CD4-positive, CD25-positive, alpha-beta regulatory T cell (primary cell): ENCODE measurements at regions not wholly inside any gene's neighbourhood (a gene's known extent, or its start where the extent isn't known, plus 50 kb on each side); places are given as distances from the start of the nearest gene placed in this dataset.

Experiments used
- ATAC-seq, 2 donors: fragments of 150-1000 bp; cut with Tn5 transposase; one replicate each; pipeline ENCODE4 v1.10.0; 2021; ENCODE audit warnings: low read depth in 2 of 2, moderate number of reproducible peaks in 2 of 2, moderate library complexity in 1 of 2
- DNase-seq, 3 donors: peaks; one replicate each; pipeline versions ENCODE4 v3.0.0 to v3.0.0-alpha.2; 2012 to 2022; ENCODE audit warnings: mixed read lengths in 1 of 3
- H3K27ac ChIP-seq: one replicate; pipeline ENCODE4 v1.7.0; 2013; ENCODE audit warnings: mild to moderate bottlenecking, low read length; ENCODE audit not compliant: insufficient read depth, poor library complexity, severe bottlenecking
- H3K27me3 ChIP-seq: one replicate; pipeline ENCODE4 v1.7.0; 2013; ENCODE audit warnings: low read length; ENCODE audit not compliant: control insufficient read depth, insufficient read depth
- H3K36me3 ChIP-seq: one replicate; pipeline ENCODE4 v1.7.0; 2013; ENCODE audit warnings: mild to moderate bottlenecking, low read length, moderate library complexity; ENCODE audit not compliant: control insufficient read depth, insufficient read depth
- H3K4me1 ChIP-seq: 2 replicates; pipeline ENCODE4 v1.7.0; 2013; ENCODE audit warnings: mild to moderate bottlenecking, low read length; ENCODE audit not compliant: insufficient read depth, control insufficient read depth, poor library complexity, severe bottlenecking
- H3K4me3 ChIP-seq: one replicate; pipeline ENCODE4 v1.7.0; 2013; ENCODE audit warnings: low read depth, mild to moderate bottlenecking, low read length, moderate library complexity
- H3K9me3 ChIP-seq, 2 experiments: 1 replicate in 1 of 2; 2 replicates in 1 of 2; pipeline ENCODE4 v1.7.0; 2013; ENCODE audit warnings: low read length in 2 of 2, mild to moderate bottlenecking in 1 of 2, moderate library complexity in 1 of 2; ENCODE audit not compliant: control insufficient read depth in 2 of 2
- H3K27ac Mint-ChIP-seq, 3 donors: one replicate each; pipeline ENCODE4 v1.8.0; 2020 to 2022; ENCODE audit warnings: mild to moderate bottlenecking in 3 of 3, mixed read lengths in 3 of 3, moderate library complexity in 2 of 3
- H3K27me3 Mint-ChIP-seq: one replicate; pipeline ENCODE4 v1.8.0; 2022; ENCODE audit warnings: mild to moderate bottlenecking, mixed read lengths
- H3K36me3 Mint-ChIP-seq: one replicate; pipeline ENCODE4 v1.8.0; 2020; ENCODE audit warnings: mixed read lengths
- H3K4me1 Mint-ChIP-seq, 4 donors: one replicate each; pipeline ENCODE4 v1.8.0; 2020 to 2022; ENCODE audit warnings: mixed read lengths in 4 of 4, mild to moderate bottlenecking in 1 of 4
- H3K4me3 Mint-ChIP-seq, 4 donors: one replicate each; pipeline ENCODE4 v1.8.0; 2020 to 2022; ENCODE audit warnings: mild to moderate bottlenecking in 4 of 4, mixed read lengths in 4 of 4, moderate library complexity in 3 of 4
- H3K9me3 Mint-ChIP-seq, 7 donors: one replicate each; pipeline ENCODE4 v1.8.0; 2020 to 2022; ENCODE audit warnings: mixed read lengths in 7 of 7, mild to moderate bottlenecking in 3 of 7, moderate library complexity in 2 of 7

GRCh38 chr4:183830438-183830985, 74.6 kb upstream of the STOX2 start:
- Mint-ChIP-seq H3K4me3 (no peak overlapping the region), H3K27me3 (no peaks in the 10 kb centered on the region), H3K4me1 (peaks cover 0 to 20% (median 10%) of the 10 kb centered on the region in 4 donors), H3K36me3 (no peaks in the 10 kb centered on the region), H3K9me3 (no peaks in the 10 kb centered on the region), H3K27ac (no peak overlapping the region)
- DNase-seq: no peak
- H3K27me3 ChIP-seq: no peaks in the 10 kb centered on the region
- H3K4me1 ChIP-seq: no peaks in the 10 kb centered on the region
- no peak for ATAC-seq
- H3K27ac ChIP-seq: no peak overlapping the region
- no peaks in the 10 kb centered on the region for H3K36me3 ChIP-seq
- no peaks in the 10 kb centered on the region for H3K9me3 ChIP-seq
- no peak overlapping the region for H3K4me3 ChIP-seq

- no peaks in the 10 kb centered on the region for H3K36me3 Mint-ChIP-seq
- no peak overlapping the region for H3K27ac Mint-ChIP-seq
- no peak overlapping the region for H3K4me3 Mint-ChIP-seq
- Histone ChIP-seq H3K4me1 (no peaks in the 10 kb centered on the region), H3K4me3 (no peak overlapping the region), H3K36me3 (no peaks in the 10 kb centered on the region), H3K27me3 (no peaks in the 10 kb centered on the region), H3K27ac (no peak overlapping the region), H3K9me3 (no peaks in the 10 kb centered on the region)
- H3K4me1 Mint-ChIP-seq: peaks cover 0 to 20% (median 10%) of the 10 kb centered on the region in 4 donors
- ATAC-seq (no peak), DNase-seq (no peak)
- no peaks in the 10 kb centered on the region for H3K9me3 Mint-ChIP-seq
- H3K27me3 Mint-ChIP-seq: no peaks in the 10 kb centered on the region
These were observed 74.1 kb upstream of the STOX2 start for GRCh38 chr4:183831026-183831446.

GRCh38 chr4:183831683-183832082, 73.4 kb upstream of the STOX2 start:
- H3K9me3 Mint-ChIP-seq: no peaks in the 10 kb centered on the region
- no peak overlapping the region for H3K27ac Mint-ChIP-seq
- no peaks in the 10 kb centered on the region for H3K36me3 Mint-ChIP-seq
- Histone ChIP-seq H3K27ac (no peak overlapping the region), H3K4me1 (no peaks in the 10 kb centered on the region), H3K9me3 (no peaks in the 10 kb centered on the region), H3K27me3 (no peaks in the 10 kb centered on the region), H3K36me3 (no peaks in the 10 kb centered on the region), H3K4me3 (no peak overlapping the region)
- DNase-seq (no peak), ATAC-seq (no peak)
- H3K4me3 Mint-ChIP-seq: no peak overlapping the region
- no peaks in the 10 kb centered on the region for H3K27me3 Mint-ChIP-seq
- H3K4me1 Mint-ChIP-seq: peaks cover 0 to 20% (median 10%) of the 10 kb centered on the region in 4 donors

- Mint-ChIP-seq H3K4me3 (no peak overlapping the region), H3K27me3 (no peaks in the 10 kb centered on the region), H3K4me1 (peaks cover 0 to 17% (median 9%) of the 10 kb centered on the region in 4 donors), H3K9me3 (no peaks in the 10 kb centered on the region), H3K36me3 (no peaks in the 10 kb centered on the region), H3K27ac (no peak overlapping the region)
- DNase-seq (no peak), ATAC-seq (no peak)
- Histone ChIP-seq H3K4me3 (no peak overlapping the region), H3K27me3 (no peaks in the 10 kb centered on the region), H3K27ac (no peak overlapping the region), H3K36me3 (no peaks in the 10 kb centered on the region), H3K4me1 (no peaks in the 10 kb centered on the region), H3K9me3 (no peaks in the 10 kb centered on the region)
These were observed 72.2 kb upstream of the STOX2 start for GRCh38 chr4:183832776-183833450.

GRCh38 chr4:183834252-183834651, 70.9 kb upstream of the STOX2 start:
- no peak overlapping the region for H3K4me3 Mint-ChIP-seq
- H3K4me3 ChIP-seq: no peak overlapping the region
- peaks cover 6% of the 10 kb centered on the region for H3K27me3 Mint-ChIP-seq
- DNase-seq (no peak), ATAC-seq (no peak)
- no peaks in the 10 kb centered on the region for H3K36me3 ChIP-seq
- no peak overlapping the region for H3K27ac Mint-ChIP-seq
- no peaks in the 10 kb centered on the region for H3K27me3 ChIP-seq
- no peaks in the 10 kb centered on the region for H3K4me1 ChIP-seq
- H3K9me3 Mint-ChIP-seq: no peaks in the 10 kb centered on the region
- no peak overlapping the region for H3K27ac ChIP-seq
- H3K4me1 Mint-ChIP-seq: peaks cover 0 to 8% (median 2%) of the 10 kb centered on the region in 4 donors
- H3K9me3 ChIP-seq: no peaks in the 10 kb centered on the region
- no peaks in the 10 kb centered on the region for H3K36me3 Mint-ChIP-seq

- DNase-seq (no peak), ATAC-seq (no peak)
- Mint-ChIP-seq H3K36me3 (no peaks in the 10 kb centered on the region), H3K9me3 (no peaks in the 10 kb centered on the region), H3K4me1 (no peaks in the 10 kb centered on the region), H3K27ac (no peak overlapping the region), H3K4me3 (no peak overlapping the region), H3K27me3 (peaks cover 18% of the 10 kb centered on the region)
- H3K9me3 ChIP-seq: no peaks in the 10 kb centered on the region
- no peaks in the 10 kb centered on the region for H3K4me1 ChIP-seq
- no peak overlapping the region for H3K27ac ChIP-seq
- H3K4me3 ChIP-seq: no peak overlapping the region
- no peaks in the 10 kb centered on the region for H3K27me3 ChIP-seq
- no peaks in the 10 kb centered on the region for H3K36me3 ChIP-seq
These were observed 67.9 kb upstream of the STOX2 start for GRCh38 chr4:183837222-183837621.

GRCh38 chr4:183838987-183839712, 66.0 kb upstream of the STOX2 start:
- no peak overlapping the region for H3K4me3 Mint-ChIP-seq
- no peaks in the 10 kb centered on the region for H3K9me3 Mint-ChIP-seq
- H3K4me1 ChIP-seq: no peaks in the 10 kb centered on the region
- DNase-seq (no peak), ATAC-seq (no peak)
- H3K4me3 ChIP-seq: no peak overlapping the region
- H3K27ac ChIP-seq: no peak overlapping the region
- no peaks in the 10 kb centered on the region for H3K9me3 ChIP-seq
- H3K27ac Mint-ChIP-seq: no peak overlapping the region
- no peaks in the 10 kb centered on the region for H3K27me3 ChIP-seq
- H3K4me1 Mint-ChIP-seq: no peaks in the 10 kb centered on the region
- H3K36me3 ChIP-seq: no peaks in the 10 kb centered on the region
- peaks cover 22% of the 10 kb centered on the region for H3K27me3 Mint-ChIP-seq
- H3K36me3 Mint-ChIP-seq: no peaks in the 10 kb centered on the region
